HG02798 (cell line): ENCODE measurements at regions not wholly inside any gene's neighbourhood (a gene's known extent, or its start where the extent isn't known, plus 50 kb on each side); places are given as distances from the start of the nearest gene placed in this dataset.
"Not testable (repeated sequence)": the region's sequence is repeated elsewhere in the genome, so short reads cannot be mapped to it uniquely, and the experiment has no call there.

Source experiments
- ATAC-seq: cut with Tn5 transposase; IDR thresholded peaks from one replicate; pipeline ENCODE4 v1.9.1; 2021; ENCODE audit warnings: mild to moderate bottlenecking; ENCODE audit not compliant: unreplicated experiment, poor library complexity

DNA sequence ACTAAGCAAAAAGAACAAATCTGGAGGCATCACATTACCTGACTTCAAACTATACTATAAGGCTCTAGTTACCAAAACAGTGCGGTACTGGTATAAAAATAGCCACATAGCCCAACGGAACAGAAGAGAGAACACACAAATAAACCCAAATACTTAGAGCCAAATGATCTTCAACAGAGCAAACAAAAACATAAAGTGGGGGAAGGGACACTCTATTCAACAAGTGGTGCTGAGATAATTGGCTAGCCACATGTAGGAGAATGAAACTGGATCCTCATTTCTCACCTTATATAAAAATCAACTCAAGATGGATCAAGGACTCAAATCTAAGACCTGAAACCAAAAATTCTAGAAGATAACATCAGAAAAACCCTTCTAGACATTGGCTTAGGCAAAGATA, 89.9 kb upstream of the ZNF608 start:
- ATAC-seq = not testable (repeated sequence)

- no peak for ATAC-seq
These were observed 93.0 kb upstream of the ZNF608 start for GRCh38 chr5:124839371-124839998.

- ATAC-seq = no peak
These were observed 95.6 kb upstream of the ZNF608 start for GRCh38 chr5:124841829-124842712.

DNA sequence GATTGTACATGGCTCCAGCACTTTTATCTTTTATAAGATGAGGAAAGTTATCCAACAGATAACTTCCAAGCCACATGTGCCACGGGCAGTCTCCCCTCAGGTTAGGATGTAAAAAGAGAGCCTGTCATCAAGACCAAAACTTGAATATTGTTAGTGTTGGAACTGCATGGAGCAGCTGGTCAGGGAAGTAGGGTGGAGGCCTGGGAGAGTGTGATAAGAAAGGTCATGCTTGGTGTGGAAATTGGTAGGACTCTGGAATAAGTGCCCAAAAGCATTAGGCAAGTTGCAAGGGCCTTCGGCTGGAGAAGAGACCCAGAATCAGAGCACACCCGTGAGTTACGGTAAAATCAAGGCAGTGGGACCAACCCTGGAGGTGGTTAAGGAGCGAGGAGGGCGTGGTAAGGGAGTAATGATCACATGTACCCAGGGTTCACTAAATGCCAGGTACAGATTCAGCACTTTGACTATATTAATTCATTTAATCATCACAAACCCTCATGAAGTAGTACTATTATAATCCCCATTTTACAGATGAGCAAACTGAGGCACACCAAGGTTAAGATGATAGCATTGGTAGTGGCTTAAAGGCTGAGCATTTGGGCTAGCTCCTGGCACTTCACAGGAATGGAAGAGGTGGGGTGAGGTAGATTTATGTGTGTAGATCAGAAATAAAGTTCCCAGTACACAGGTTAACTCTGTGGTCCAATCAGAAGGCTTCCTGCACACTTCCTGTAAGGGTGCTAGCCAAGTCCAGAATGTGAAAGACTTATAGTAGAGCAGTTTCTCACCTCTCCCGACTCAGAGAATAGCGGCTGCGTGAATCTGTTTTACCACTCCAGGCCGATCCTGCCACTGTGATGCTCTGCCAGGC, 96.5 kb upstream of the ZNF608 start:
- no peak for ATAC-seq

DNA sequence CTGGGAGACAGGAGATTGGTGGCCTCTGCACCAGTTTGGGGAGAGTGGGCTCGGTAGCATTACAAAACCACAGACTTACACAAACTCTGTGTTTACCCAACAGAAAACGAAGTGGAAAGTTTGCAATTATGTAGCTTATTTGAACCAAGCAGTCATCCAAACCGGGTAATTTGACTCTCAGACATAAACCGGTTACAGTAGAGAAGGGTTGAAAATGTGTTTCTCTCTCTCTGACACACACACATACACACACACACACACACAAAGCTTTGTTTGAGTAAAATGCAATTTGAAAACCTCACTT, 97.1 kb upstream of the ZNF608 start:
- no peak for ATAC-seq

GRCh38 chr5:124844371-124844920, 98.0 kb upstream of the ZNF608 start:
- ATAC-seq = no peak

GRCh38 chr5:124847907-124848306, 101.5 kb upstream of the ZNF608 start:
- no peak for ATAC-seq

GRCh38 chr5:124849774-124850173, 103.3 kb upstream of the ZNF608 start:
- ATAC-seq = no peak

- ATAC-seq = no peak
These were observed 110.3 kb upstream of the ZNF608 start for GRCh38 chr5:124856726-124857125.

DNA sequence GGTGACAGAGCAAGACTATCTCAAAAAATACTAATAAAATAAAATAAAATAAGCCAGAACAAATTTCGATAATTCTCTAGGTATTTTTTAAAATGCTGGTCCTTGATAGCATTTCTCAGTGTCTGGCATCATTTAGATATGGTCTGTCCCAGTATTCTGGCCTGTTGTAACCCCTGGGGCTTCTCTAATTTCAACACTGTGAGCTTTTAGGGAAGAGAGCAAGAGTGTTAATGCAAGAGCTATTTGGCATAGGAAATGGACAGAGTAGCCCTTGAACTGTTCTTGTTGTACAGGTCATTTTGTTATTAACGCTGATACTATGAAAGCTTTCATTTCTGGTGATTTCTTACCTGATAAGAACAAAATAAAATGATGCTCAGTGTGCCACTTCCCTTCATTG, 112.2 kb upstream of the ZNF608 start:
- no peak for ATAC-seq

GRCh38 chr5:124859027-124859426, 112.6 kb upstream of the ZNF608 start:
- ATAC-seq = no peak

DNA sequence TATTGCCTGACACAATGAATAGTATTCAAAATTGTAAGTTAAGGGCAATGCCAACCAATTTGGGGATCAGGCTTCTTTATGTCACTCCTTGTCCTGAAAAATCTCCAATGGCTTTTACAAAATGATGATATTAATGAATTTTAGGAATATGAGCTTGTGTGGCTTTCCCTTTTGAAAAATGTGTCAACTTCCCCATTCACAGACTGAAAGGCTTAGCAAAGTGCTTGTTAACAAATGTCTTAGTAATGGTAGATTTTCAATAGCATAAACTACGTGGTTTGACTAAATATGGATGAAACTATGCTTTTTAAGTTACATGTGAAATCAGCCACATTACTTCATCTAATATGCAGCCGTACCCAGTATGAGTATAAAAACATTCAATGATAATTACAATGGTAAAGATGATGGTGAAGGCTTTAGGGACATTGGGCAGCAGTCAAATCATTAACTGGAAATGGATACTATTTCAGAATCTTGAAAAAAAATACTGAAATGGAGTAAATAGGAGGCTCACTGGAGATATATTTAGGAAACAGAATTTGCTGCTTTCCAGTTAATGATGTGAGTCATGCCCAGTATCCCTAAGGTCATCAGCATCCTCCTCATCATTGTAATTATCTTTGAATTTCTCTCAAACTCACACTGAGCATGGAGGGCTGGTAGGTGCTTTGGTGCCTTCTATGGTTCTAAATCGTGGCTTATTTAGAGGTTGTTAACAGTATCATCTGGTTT, 113.3 kb upstream of the ZNF608 start:
- ATAC-seq = no peak

DNA sequence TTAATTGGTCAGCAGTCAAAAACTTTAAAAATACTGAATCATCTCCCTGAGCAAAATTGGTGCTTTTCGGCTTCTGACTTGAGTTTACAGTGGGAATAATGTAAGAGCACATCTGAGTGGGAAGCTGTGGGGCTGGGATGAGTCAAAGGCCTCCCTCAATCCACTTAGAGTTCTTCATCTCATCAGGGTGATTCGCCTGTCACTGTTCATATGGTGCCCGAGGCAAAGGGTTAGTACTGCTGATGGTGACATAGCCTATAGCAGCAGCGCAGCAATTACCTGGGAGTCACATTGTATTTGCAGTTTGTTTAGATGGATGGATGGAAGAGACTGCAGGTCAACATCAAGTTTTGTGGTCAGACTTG, 113.8 kb upstream of the ZNF608 start:
- ATAC-seq = no peak

- no peak for ATAC-seq
These were observed 118.6 kb upstream of the ZNF608 start for GRCh38 chr5:124865066-124865465.

GRCh38 chr5:124865603-124866354, 119.3 kb upstream of the ZNF608 start:
- ATAC-seq = no peak

DNA sequence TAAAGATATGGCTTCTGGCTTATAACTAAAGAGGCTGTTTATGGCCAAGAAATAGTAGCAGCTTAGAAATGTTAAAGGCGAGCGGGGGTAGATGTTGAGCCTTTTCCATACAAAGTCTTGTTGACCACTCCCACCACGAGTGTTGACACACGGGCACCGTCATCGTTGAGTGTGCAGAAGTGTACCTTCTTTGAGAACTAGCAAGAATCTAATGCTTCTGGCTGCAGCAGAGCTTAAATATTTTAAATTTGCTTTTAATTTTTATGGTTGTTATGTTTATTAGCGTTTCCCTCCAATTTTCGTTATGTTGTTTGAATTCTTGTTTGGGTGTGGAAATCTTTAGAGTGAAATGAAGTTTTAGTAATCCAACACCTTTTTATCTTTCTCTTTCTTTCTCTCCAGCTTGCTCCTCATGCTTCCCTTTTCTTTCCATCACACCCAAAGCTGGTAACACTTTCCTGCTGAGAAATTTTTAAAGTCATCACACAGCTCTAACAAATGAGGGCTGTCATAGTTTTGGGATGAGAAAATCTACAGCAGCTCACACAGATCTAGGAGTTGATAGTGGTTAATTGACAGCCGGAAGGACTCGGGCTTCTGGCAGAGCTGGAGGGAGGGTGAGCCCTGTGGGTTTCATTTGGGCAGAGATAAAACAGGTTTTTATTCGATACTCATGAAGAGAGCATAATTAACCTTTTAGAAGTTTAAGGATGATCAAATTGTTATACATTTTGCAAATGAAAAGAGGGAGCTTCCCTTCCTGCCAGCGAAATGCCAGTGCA, 120.1 kb upstream of the ZNF608 start:
- no peak for ATAC-seq

DNA sequence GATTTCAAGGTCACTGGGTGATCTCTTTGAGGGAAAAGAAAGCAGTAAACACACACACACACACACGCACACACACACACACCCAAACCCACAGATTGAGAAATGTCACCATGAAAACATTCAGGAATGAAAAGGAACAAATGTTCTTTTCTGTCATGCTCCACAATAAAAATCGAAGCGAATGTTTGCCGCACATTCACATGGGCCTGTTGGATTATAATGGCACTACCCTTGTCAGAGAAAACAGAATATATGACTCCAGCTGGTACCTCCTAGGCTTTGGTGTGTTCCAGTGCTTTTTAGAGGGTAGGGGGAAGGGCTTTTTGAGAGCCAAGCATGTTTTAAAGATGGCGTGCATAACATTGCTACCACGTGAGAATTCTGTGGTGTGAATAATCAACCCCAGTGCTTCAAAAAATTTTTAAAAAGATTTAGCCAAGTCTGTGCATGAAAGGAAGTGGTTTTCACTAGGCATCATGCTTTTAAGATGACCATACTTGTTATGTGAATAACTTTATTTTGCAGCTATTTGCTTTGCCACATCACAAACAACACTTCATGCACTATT, 120.8 kb upstream of the ZNF608 start:
- ATAC-seq = no peak

DNA sequence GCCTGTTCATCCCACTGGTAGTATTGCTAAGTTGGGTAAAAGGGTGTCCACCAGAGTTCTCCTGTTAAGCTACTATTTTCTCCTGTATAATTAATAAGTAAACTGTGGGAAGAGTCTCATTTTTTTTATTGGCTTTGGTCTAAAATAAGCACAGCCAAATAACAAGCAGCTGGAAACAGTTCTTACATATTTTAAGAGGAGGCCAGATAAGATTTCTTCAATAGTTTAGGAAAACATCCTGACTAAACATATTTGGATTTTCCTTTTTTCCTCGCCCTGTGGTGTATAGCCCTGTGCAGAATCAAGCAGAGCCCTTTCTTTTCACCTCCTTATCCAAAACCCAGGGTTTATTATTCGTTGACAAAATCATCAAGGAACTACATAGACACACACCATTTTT, 122.2 kb upstream of the ZNF608 start:
- ATAC-seq = no peak
